ENCODE measurements at regions not wholly inside any gene's neighbourhood (a gene's known extent, or its start where the extent isn't known, plus 50 kb on each side); places are given as distances from the start of the nearest gene placed in this dataset.

GRCh38 chr12:105721051-105721825 lies 390.7 kb downstream of the C12orf75 start:
- intact Hi-C loops (cut with DNase I), result no loop called here
- no peak for DNase-seq

- DNase-seq, result no peak
- intact Hi-C loops (cut with DNase I), result no loop called here
Measured at GRCh38 chr12:105721891-105722290, 391.4 kb downstream of the C12orf75 start.

- no peak for DNase-seq
- intact Hi-C loops (cut with DNase I), result no loop called here
Measured at GRCh38 chr12:105723066-105723465, 392.6 kb downstream of the C12orf75 start.

- intact Hi-C loops (cut with DNase I), result no loop called here
Measured at GRCh38 chr12:105723494-105723893, 393.0 kb downstream of the C12orf75 start.

GRCh38 chr12:105724641-105725040 lies 394.1 kb downstream of the C12orf75 start:
- intact Hi-C loops (cut with DNase I), result no loop called here
- peak in 26 of 42 donors; percentile 8 to 78 (median 43) for DNase-seq

More at GRCh38 chr12:105723494-105723893, 393.0 kb downstream of the C12orf75 start:
- no peak for DNase-seq

- DNase-seq, result no peak
- intact Hi-C loops (cut with DNase I), result no loop called here
Measured at GRCh38 chr12:105725054-105725453, 394.6 kb downstream of the C12orf75 start.

- intact Hi-C loops (cut with DNase I), result no loop called here
- DNase-seq, result no peak
Measured at GRCh38 chr12:105729181-105729771, 398.8 kb downstream of the C12orf75 start.

GRCh38 chr12:105729926-105730325 lies 399.4 kb downstream of the C12orf75 start:
- intact Hi-C loops (cut with DNase I), result no loop called here
- no peak for DNase-seq

- no peak for DNase-seq
- intact Hi-C loops (cut with DNase I), result no loop called here
Measured at GRCh38 chr12:105733579-105733978, 403.1 kb downstream of the C12orf75 start.

GRCh38 chr12:105736498-105736897 lies 402.3 kb downstream of the NUAK1 start:
- DNase-seq, result no peak
- intact Hi-C loops (cut with DNase I), result no loop called here

GRCh38 chr12:105738051-105738450 lies 400.7 kb downstream of the NUAK1 start:
- DNase-seq, result no peak
- intact Hi-C loops (cut with DNase I), result no loop called here

- DNase-seq, result no peak
- intact Hi-C loops (cut with DNase I), result no loop called here
Measured at GRCh38 chr12:105740369-105740768, 398.4 kb downstream of the NUAK1 start.

- intact Hi-C loops (cut with DNase I), result no loop called here
- DNase-seq, result peak in 39 of 42 donors; percentile 6 to 73 (median 33)
Measured at GRCh38 chr12:105740970-105741725, 397.6 kb downstream of the NUAK1 start.

GRCh38 chr12:105741786-105742566 lies 396.8 kb downstream of the NUAK1 start:
- intact Hi-C loops (cut with DNase I), result no loop called here
- no peak for DNase-seq

- no peak for DNase-seq
- intact Hi-C loops (cut with DNase I), result no loop called here
Measured at GRCh38 chr12:105742567-105742874, 396.2 kb downstream of the NUAK1 start.

- intact Hi-C loops (cut with DNase I), result no loop called here
- DNase-seq, result no peak
Measured at GRCh38 chr12:105744371-105745058, 394.2 kb downstream of the NUAK1 start.

GRCh38 chr12:105745811-105746210 lies 392.9 kb downstream of the NUAK1 start:
- no peak for DNase-seq
- intact Hi-C loops (cut with DNase I), result no loop called here

- intact Hi-C loops (cut with DNase I), result no loop called here
- DNase-seq, result peak in 27 of 42 donors; percentile 3 to 68 (median 25)
Measured at GRCh38 chr12:105748806-105749600, 389.8 kb downstream of the NUAK1 start.
